Fibroblast of skin of abdomen (primary cell): ENCODE measurements at regions not wholly inside any gene's neighbourhood (a gene's known extent, or its start where the extent isn't known, plus 50 kb on each side); places are given as distances from the start of the nearest gene placed in this dataset.

Experiments used
- DNase-seq: peaks from one replicate; pipeline ENCODE4 v3.0.0-alpha.2; 2013

GRCh38 chr12:97097734-97098133, 190.7 kb downstream of the NEDD1 start:
- no peak for DNase-seq

GRCh38 chr12:97109441-97109840, 202.4 kb downstream of the NEDD1 start:
- DNase-seq, result no peak

- DNase-seq, result no peak
These were observed 205.1 kb downstream of the NEDD1 start for GRCh38 chr12:97112136-97112535.

- no peak for DNase-seq
These were observed 211.8 kb downstream of the NEDD1 start for GRCh38 chr12:97118796-97119375.

GRCh38 chr12:97127061-97127460, 220.0 kb downstream of the NEDD1 start:
- DNase-seq, result no peak

GRCh38 chr12:97131220-97131981, 224.3 kb downstream of the NEDD1 start:
- no peak for DNase-seq

- DNase-seq, result no peak
These were observed 225.2 kb downstream of the NEDD1 start for GRCh38 chr12:97132270-97132669.

- DNase-seq, result no peak
These were observed 227.4 kb downstream of the NEDD1 start for GRCh38 chr12:97134495-97134894.

- no peak for DNase-seq
These were observed 233.3 kb downstream of the NEDD1 start for GRCh38 chr12:97140355-97140754.

GRCh38 chr12:97142737-97143410, 235.8 kb downstream of the NEDD1 start:
- DNase-seq, result no peak

- peak; percentile 9 for DNase-seq
These were observed 242.0 kb downstream of the NEDD1 start for GRCh38 chr12:97148941-97149559.

- DNase-seq, result no peak
These were observed 244.4 kb downstream of the NEDD1 start for GRCh38 chr12:97151481-97151880.

GRCh38 chr12:97159377-97159776, 252.3 kb downstream of the NEDD1 start:
- DNase-seq, result no peak

GRCh38 chr12:97160277-97160676, 253.2 kb downstream of the NEDD1 start:
- DNase-seq, result no peak

GRCh38 chr12:97162173-97162572, 255.1 kb downstream of the NEDD1 start:
- DNase-seq, result no peak

GRCh38 chr12:97164936-97165335, 257.9 kb downstream of the NEDD1 start:
- DNase-seq, result no peak

GRCh38 chr12:97167598-97167997, 260.5 kb downstream of the NEDD1 start:
- no peak for DNase-seq

- no peak for DNase-seq
These were observed 261.7 kb downstream of the NEDD1 start for GRCh38 chr12:97168804-97169203.

- DNase-seq, result no peak
These were observed 263.0 kb downstream of the NEDD1 start for GRCh38 chr12:97169889-97170567.

- no peak for DNase-seq
These were observed 266.8 kb downstream of the NEDD1 start for GRCh38 chr12:97173688-97174410.

- peak; percentile 1 for DNase-seq
These were observed 270.4 kb downstream of the NEDD1 start for GRCh38 chr12:97177481-97177880.
